Right atrium auricular region (tissue), 2 donors: ENCODE measurements at regions not wholly inside any gene's neighbourhood (a gene's known extent, or its start where the extent isn't known, plus 50 kb on each side); places are given as distances from the start of the nearest gene placed in this dataset.

ENCODE experiments used
- DNase-seq: peaks from one replicate; pipeline ENCODE4 v3.0.0-alpha.2; 2019; ENCODE audit warnings: low spot score
- H3K27ac ChIP-seq, 2 donors: fragments of 200-600 bp; sonication (generic); 1 replicate in 1 of 2; 2 replicates in 1 of 2; pipeline ENCODE4 v1.5.1; 2016 to 2019
- H3K27me3 ChIP-seq, 2 donors: fragments of 200-600 bp; sonication (generic); one replicate each; pipeline versions ENCODE4 v1.5.1 to v1.6.0; 2017 to 2019
- H3K36me3 ChIP-seq: fragments of 200-600 bp; sonication (generic); one replicate; pipeline ENCODE4 v1.5.1; 2016
- H3K4me1 ChIP-seq, 2 donors: fragments of 200-600 bp; sonication (generic); one replicate each; pipeline versions ENCODE4 v1.5.1 to v1.6.0; 2017 to 2019
- H3K4me3 ChIP-seq, 2 donors: fragments of 200-600 bp; sonication (generic); 1 replicate in 1 of 2; 2 replicates in 1 of 2; pipeline ENCODE4 v1.5.1; 2017 to 2019; ENCODE audit warnings: mild to moderate bottlenecking in 1 of 2, moderate library complexity in 1 of 2
- H3K9me3 ChIP-seq, 2 donors: fragments of 200-600 bp; sonication (generic); one replicate each; pipeline ENCODE4 v1.5.1; 2019
- CTCF ChIP-seq, 2 donors: fragments of 200-600 bp; sonication (generic); IDR thresholded peaks; one replicate each; pipeline ENCODE4 v1.5.1; 2019; ENCODE audit warnings: antibody characterized with exemption in 2 of 2

GRCh38 chr15:53453253-53454105 lies 306.0 kb downstream of the WDR72 start:
- Histone ChIP-seq H3K4me3 (no peak overlapping the region), H3K36me3 (no peaks in the 10 kb centered on the region), H3K9me3 (no peaks in the 10 kb centered on the region), H3K4me1 (no peaks in the 10 kb centered on the region), H3K27ac (no peak overlapping the region), H3K27me3 (no peaks in the 10 kb centered on the region)
- DNase-seq: no peak
- no peak for TF ChIP-seq CTCF (IDR thresholded peaks at IDR 0.05)

GRCh38 chr15:53448232-53449015 lies 311.0 kb downstream of the WDR72 start:
- H3K27ac ChIP-seq: no peak overlapping the region
- no peaks in the 10 kb centered on the region for H3K27me3 ChIP-seq
- H3K4me1 ChIP-seq: no peaks in the 10 kb centered on the region
- no peaks in the 10 kb centered on the region for H3K36me3 ChIP-seq
- DNase-seq: no peak
- H3K4me3 ChIP-seq: no peak overlapping the region
- H3K9me3 ChIP-seq: no peaks in the 10 kb centered on the region
- no peak for TF ChIP-seq CTCF (IDR thresholded peaks at IDR 0.05)

- Histone ChIP-seq H3K9me3 (no peaks in the 10 kb centered on the region), H3K27ac (no peak overlapping the region), H3K4me3 (no peak overlapping the region), H3K36me3 (no peaks in the 10 kb centered on the region), H3K4me1 (no peaks in the 10 kb centered on the region), H3K27me3 (no peaks in the 10 kb centered on the region)
- DNase-seq: no peak
- TF ChIP-seq CTCF (IDR thresholded peaks at IDR 0.05): no peak
Measured at GRCh38 chr15:53447742-53448141, 311.7 kb downstream of the WDR72 start.

- Histone ChIP-seq H3K9me3 (no peaks in the 10 kb centered on the region), H3K36me3 (no peaks in the 10 kb centered on the region), H3K4me3 (no peak overlapping the region), H3K27ac (no peak overlapping the region), H3K27me3 (no peaks in the 10 kb centered on the region), H3K4me1 (no peaks in the 10 kb centered on the region)
- DNase-seq: no peak
- TF ChIP-seq CTCF (IDR thresholded peaks at IDR 0.05): no peak
Measured at GRCh38 chr15:53447053-53447574, 312.3 kb downstream of the WDR72 start.

- no peaks in the 10 kb centered on the region for H3K4me1 ChIP-seq
- DNase-seq: no peak
- no peak overlapping the region for H3K27ac ChIP-seq
- no peak overlapping the region for H3K4me3 ChIP-seq
- no peaks in the 10 kb centered on the region for H3K9me3 ChIP-seq
- TF ChIP-seq CTCF (IDR thresholded peaks at IDR 0.05): no peak
- H3K27me3 ChIP-seq: no peaks in the 10 kb centered on the region
- no peaks in the 10 kb centered on the region for H3K36me3 ChIP-seq
Measured at GRCh38 chr15:53446376-53446775, 313.1 kb downstream of the WDR72 start.
